Esophagus squamous epithelium (tissue), 4 donors: ENCODE measurements at regions not wholly inside any gene's neighbourhood (a gene's known extent, or its start where the extent isn't known, plus 50 kb on each side); places are given as distances from the start of the nearest gene placed in this dataset.

Experiments
- CTCF ChIP-seq, 6 experiments: fragments of 450-650 bp in 4 of 6; fragments of 200-600 bp in 2 of 6; sonication (generic) in 2 of 6; IDR thresholded peaks; one replicate each; pipeline ENCODE4 v1.5.1; 2016 to 2019; ENCODE audit warnings: antibody characterized with exemption in 6 of 6, mild to moderate bottlenecking in 4 of 6, moderate library complexity in 4 of 6
- POLR2A ChIP-seq, 4 donors: fragments of 450-650 bp; IDR thresholded peaks; one replicate each; pipeline ENCODE4 v1.6.1; 2017; ENCODE audit warnings: antibody characterized with exemption in 4 of 4, mild to moderate bottlenecking in 4 of 4, moderate library complexity in 3 of 4

GRCh38 chr17:77383613-77384608 is 243.1 kb downstream of the SEC14L1 start:
- TF ChIP-seq CTCF (IDR thresholded peaks at IDR 0.05) (no peak), POLR2A (IDR thresholded peaks at IDR 0.05) (no peak)
